A549 (cell line): ENCODE measurements at regions not wholly inside any gene's neighbourhood (a gene's known extent, or its start where the extent isn't known, plus 50 kb on each side); places are given as distances from the start of the nearest gene placed in this dataset.

Experiments used
- BHLHE40 ChIP-seq: IDR thresholded peaks from 2 replicates; pipeline ENCODE4 v1.6.1; 2012; ENCODE audit warnings: low read depth, low read length, inconsistent platforms
- CHD2 ChIP-seq: fragments of 150-350 bp; IDR thresholded peaks from 2 replicates; pipeline ENCODE4 v1.6.1; 2014; ENCODE audit warnings: low read length; ENCODE audit not compliant: partially characterized antibody
- EHMT2 ChIP-seq: fragments of 200-600 bp; sonication (generic); IDR thresholded peaks from 2 replicates; pipeline ENCODE4 v1.6.1; 2016; ENCODE audit warnings: antibody characterized with exemption, low read depth, mild to moderate bottlenecking, moderate library complexity
- EP300 ChIP-seq, 2 experiments: fragments of >200 bp; sonication (Bioruptor Twin); formaldehyde crosslinking; IDR thresholded peaks; 2 replicates in 1 of 2; 3 replicates in 1 of 2; pipeline ENCODE4 v1.6.1; 2016 to 2017
- FOXS1 ChIP-seq: fragments of 250-450 bp; sonication (Bioruptor Pico); IDR thresholded peaks from 2 replicates; pipeline ENCODE4 v1.5.0; 2020; ENCODE audit warnings: mild to moderate bottlenecking, moderate library complexity
- JUNB ChIP-seq: fragments of >200 bp; sonication (Bioruptor Twin); formaldehyde crosslinking; IDR thresholded peaks from 2 replicates; pipeline ENCODE4 v1.6.1; 2016
- MAX ChIP-seq: IDR thresholded peaks from 2 replicates; pipeline ENCODE4 v1.6.1; 2012
- MAZ ChIP-seq: fragments of 150-350 bp; IDR thresholded peaks from 2 replicates; pipeline ENCODE4 v1.6.1; 2014; ENCODE audit warnings: antibody characterized with exemption, low read depth, low read length, borderline replicate concordance
- MYC ChIP-seq: IDR thresholded peaks from 2 replicates; pipeline ENCODE4 v1.6.1; 2012; ENCODE audit warnings: mild to moderate bottlenecking, inconsistent platforms, low read length, improper control_type of control experiment, borderline replicate concordance
- PBX3 ChIP-seq: IDR thresholded peaks from 2 replicates; pipeline ENCODE4 v1.6.1; 2012
- POLR2A ChIP-seq: IDR thresholded peaks from 2 replicates; pipeline ENCODE4 v1.6.1; 2012; ENCODE audit warnings: mild to moderate bottlenecking, low read length
- POLR2AphosphoS2 ChIP-seq: conservative IDR thresholded peaks from 2 replicates; pipeline ENCODE4 v1.6.1; 2012; ENCODE audit warnings: low read length, improper control_type of control experiment, inconsistent platforms
- TF ChIP-seq, protein P1 (sequence below): fragments of >200 bp; sonication (Bioruptor Twin); formaldehyde crosslinking; IDR thresholded peaks from 3 replicates; pipeline ENCODE4 v1.5.1; 2016

DNA sequence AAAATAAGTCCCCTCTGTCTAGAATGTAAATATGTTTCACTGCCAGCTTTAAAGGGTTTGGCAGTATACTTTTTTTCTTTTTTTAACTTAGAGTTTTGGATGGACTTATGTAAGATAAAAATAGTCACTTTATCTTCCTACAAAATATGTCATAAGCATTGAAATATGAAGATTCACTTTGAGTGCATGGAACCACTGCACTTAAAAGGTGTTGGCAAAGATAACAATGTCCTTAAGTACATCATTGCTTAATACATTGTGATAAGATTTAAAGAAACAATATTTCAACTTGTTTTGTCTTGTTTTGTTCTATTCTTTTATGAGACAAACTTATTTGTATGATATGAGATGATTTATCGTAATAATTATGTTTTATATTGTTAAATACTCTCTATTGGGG is 66.3 kb upstream of the NAALADL2 start:
- TF ChIP-seq MYC (no peak), POLR2A (no peak), MAZ (no peak), BHLHE40 (no peak), EP300 (IDR thresholded peaks at IDR 0.05) (no peak), MAX (no peak), POLR2AphosphoS2 (no peak), PBX3 (no peak), CHD2 (no peak), JUNB (no peak), FOXS1 (CRISPR knock-in tag) (no peak), EHMT2 (no peak)
- TF ChIP-seq, protein P1, sequence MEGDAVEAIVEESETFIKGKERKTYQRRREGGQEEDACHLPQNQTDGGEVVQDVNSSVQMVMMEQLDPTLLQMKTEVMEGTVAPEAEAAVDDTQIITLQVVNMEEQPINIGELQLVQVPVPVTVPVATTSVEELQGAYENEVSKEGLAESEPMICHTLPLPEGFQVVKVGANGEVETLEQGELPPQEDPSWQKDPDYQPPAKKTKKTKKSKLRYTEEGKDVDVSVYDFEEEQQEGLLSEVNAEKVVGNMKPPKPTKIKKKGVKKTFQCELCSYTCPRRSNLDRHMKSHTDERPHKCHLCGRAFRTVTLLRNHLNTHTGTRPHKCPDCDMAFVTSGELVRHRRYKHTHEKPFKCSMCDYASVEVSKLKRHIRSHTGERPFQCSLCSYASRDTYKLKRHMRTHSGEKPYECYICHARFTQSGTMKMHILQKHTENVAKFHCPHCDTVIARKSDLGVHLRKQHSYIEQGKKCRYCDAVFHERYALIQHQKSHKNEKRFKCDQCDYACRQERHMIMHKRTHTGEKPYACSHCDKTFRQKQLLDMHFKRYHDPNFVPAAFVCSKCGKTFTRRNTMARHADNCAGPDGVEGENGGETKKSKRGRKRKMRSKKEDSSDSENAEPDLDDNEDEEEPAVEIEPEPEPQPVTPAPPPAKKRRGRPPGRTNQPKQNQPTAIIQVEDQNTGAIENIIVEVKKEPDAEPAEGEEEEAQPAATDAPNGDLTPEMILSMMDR: no peak
